T-helper 2 cell treated with Interferon-gamma antibody and Interleukin-4, amounts not matched to agents 100 ng/mL and 5 ng/mL, for 36 hours (primary cell): ENCODE measurements at regions not wholly inside any gene's neighbourhood (a gene's known extent, or its start where the extent isn't known, plus 50 kb on each side); places are given as distances from the start of the nearest gene placed in this dataset.

Source experiments
- intact Hi-C: fragments of 100-400 bp; cut with micrococcal nuclease; formaldehyde crosslinking; loops from one replicate; pipeline ENCODE4 v1.15.1; 2023

DNA sequence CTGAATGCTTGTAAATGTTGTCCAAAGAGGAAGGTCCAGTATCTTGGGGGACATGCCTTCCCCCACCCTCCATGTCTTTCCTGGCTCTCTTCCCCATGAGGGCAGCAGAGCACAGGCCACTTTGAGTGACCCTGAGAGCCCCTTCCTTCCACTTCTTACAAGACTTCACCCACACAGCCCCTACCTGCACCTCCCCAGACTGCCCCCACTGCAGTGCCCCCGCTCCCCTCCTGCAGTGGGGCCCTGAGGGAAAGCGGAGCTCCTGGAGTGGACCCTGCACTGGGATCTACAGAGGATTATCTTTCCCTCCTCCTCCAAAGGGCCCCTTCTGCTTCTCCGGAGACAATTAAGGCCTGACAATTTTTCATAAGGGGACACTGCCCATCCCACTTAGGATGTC, 326.8 kb downstream of the TCERG1L start:
- intact Hi-C loops: no loop called here

DNA sequence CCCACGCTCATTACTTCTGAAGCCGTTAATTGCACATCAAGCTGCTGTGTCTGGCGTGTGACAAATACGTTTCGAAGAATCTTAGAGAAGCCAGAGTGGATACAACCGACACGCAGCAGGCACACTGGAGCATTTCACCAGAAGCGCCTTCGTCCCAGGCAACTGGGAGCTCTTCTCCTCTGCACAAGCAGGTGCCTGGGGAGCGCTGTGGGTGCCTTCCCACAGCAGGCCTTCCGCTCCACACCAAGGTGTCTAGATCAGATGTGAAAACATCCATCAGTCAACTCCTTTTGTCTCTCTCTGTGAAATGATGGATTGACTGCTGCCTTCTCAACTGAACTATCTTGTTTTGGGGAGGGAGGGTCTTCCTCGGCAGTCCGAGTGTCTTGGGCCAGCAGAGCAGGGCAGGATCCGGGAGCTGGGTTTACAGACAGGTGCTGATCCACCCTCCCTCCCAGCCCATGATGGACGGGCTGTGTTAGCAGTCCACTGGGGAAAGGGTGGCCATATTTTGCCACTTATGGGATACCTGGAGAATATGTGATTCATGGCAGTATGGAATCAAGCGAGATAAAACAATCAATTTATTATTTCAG, 326.3 kb downstream of the TCERG1L start:
- intact Hi-C loops: no loop called here

DNA sequence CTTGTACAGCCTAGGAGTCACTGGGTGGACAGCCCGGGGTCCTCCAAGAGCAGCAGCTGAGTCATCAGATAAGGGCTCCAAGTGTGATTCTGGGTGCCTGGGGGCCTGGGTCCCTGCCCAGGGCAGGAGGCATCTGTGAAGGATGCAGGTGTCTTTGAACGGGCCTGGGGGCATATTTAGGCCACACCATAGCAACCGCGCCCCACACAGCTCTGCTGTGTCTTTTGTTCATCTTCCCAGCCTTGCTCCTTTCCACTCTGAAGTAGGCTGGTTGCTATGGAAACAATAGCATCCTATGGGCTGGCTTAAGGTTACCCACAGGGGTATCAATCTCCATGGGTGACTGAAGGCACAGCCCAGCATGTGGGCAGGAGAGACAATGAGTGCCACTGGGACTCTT, 324.7 kb downstream of the TCERG1L start:
- intact Hi-C loops: no loop called here

DNA sequence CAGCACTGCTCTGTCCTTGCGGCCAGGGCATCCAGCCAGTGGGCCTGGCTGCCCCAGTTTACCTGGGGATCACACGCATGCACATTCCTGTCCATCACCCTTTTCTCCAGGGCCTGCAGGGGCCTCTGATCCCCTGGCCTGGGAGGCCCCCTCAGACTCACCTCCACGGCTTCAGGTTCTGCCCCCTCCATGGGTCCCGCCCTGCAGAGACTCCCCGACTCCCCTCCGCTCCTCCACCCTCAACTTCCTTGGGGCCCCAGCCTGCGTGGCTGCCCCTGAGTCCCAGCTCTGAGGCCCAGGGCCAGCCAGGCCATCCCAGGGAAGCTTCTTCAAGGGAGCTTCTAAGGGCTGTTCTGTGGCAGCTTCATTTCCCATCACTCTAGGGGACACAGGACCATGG, 324.1 kb downstream of the TCERG1L start:
- intact Hi-C loops: no loop called here

DNA sequence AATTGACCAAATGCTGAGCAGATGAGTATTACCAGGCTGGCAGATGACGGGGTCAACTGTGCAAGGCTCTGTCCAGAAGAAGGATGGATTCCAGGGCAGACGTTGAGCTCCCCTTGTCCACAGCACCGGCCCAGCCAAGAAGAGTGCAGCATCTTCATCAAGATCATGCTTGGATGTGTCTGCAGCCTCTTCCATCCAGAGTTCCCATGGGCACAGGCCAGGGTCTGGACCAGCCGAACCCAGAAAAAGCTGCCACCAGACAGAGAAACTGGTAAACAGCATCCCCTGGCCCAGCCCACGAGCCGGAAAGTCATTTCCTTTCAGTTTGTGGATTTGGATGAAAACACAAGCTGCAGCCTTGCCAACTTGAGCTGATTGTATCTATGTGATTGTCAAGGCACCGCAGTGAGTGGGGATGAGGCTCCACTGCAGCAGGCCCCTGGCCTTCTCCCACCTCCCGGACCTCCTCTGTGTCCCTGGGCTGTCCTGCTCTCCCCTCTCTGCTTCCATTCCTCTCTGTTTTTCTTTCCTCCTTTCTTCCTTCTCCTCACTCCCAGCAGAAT, 321.8 kb downstream of the TCERG1L start:
- intact Hi-C loops: no loop called here

DNA sequence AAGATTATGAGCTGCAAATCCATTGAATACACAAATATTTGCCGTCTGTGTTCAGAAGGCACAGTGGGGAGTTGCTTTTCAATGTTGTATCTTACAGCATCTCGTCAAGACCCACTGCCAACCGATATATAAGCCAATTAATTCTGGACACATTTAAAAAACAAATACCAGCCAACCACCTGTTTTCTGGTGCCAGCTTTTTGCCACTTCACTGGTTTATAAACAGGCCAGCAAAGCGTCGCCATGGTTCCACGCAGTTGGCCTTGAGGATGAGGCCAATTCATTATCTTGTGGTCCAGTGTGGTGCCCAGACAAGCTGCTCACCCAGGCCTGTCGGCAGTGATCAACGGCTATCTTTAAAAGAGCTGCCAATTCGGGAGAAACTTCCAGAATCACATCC, 321.0 kb downstream of the TCERG1L start:
- intact Hi-C loops: no loop called here

DNA sequence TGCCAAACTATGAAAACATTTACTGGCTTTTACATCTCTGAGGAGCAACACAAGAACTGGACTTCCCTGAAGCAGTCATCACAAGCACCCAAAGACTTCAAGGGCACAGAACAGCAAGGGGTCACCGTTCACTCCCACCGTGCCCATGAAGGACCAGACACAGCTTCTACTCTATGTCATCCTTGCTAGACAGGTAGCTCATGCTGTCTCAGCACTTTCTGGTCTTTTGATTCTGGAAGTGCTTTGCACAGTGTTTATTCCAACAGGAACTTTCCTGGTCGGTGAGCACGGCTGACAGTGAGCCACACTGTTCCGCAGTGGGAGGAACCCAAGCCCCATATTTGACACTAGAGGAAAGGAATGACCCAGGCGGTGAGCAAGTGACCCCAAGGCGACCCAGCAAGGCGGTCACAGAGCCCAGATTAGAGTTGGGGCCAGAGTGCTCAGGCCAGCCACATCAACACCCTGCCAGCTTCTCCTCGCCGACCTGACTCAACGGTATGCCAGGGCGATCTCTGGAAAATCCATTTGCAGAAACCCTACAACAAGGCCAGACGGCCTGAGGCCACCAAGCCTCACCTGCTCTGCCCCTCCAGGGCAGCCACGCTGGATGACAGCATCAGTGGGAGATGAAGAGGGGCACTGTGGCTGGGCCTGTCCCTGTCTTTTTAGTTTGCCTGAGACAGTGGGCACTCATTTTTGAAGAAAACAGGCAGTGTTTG, 318.6 kb downstream of the TCERG1L start:
- intact Hi-C loops: no loop called here

DNA sequence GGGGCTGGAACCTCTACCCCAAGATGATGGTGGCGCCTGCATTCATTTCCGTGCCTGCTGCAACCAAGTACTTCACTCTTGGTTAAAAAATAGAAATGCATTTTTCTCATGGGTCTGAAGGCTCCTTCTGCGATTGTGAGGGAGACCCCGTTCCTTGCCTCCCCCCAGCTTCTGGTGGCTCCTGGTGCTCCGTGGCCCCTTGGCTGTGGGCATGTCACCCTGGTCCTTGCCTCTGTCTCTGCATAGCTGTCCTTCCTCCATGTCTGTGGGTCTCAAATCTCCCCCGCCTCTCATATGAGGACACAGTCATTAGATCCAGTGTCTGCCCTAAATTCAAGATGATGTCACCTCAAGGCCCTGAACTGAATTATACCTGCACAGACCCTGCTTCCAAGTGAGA, 317.9 kb downstream of the TCERG1L start:
- intact Hi-C loops: no loop called here

DNA sequence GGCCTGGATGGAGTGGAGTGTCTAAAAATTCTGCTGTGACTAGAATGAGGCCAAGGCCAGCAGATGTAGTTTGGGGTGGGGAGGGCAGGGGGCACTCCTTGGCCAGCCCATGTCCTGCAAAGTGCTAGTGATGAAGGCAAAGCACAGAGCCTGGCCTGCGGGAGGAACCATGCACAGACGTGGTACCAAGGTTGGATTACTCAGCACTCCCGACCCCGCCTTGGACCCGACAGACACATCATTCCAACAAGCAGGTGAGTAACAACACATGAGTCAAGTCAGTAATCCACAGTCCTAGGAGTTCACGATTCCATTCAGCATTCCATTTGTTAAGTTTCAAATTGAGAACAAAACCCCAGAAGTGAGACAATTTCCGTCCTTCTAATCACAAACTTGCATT, 317.3 kb downstream of the TCERG1L start:
- intact Hi-C loops: no loop called here

DNA sequence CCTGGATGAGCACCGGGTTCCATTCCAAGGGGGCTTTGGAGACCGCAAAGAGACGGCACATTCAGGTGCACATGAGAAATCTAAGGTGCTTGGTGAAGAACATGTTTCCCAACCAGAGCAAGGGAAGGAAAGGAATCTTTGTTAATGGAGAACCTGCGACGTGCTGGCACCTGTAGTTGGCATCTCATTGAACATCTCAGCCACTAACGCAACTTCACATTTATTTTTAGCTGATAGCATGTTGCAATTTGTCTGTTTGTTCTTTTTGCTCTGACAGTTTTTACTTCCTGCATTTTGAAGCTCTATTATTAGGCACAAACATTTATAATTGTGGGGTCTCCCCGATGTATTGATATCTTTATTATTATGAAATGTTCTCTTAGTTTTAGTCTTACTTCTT, 316.7 kb downstream of the TCERG1L start:
- intact Hi-C loops: no loop called here

DNA sequence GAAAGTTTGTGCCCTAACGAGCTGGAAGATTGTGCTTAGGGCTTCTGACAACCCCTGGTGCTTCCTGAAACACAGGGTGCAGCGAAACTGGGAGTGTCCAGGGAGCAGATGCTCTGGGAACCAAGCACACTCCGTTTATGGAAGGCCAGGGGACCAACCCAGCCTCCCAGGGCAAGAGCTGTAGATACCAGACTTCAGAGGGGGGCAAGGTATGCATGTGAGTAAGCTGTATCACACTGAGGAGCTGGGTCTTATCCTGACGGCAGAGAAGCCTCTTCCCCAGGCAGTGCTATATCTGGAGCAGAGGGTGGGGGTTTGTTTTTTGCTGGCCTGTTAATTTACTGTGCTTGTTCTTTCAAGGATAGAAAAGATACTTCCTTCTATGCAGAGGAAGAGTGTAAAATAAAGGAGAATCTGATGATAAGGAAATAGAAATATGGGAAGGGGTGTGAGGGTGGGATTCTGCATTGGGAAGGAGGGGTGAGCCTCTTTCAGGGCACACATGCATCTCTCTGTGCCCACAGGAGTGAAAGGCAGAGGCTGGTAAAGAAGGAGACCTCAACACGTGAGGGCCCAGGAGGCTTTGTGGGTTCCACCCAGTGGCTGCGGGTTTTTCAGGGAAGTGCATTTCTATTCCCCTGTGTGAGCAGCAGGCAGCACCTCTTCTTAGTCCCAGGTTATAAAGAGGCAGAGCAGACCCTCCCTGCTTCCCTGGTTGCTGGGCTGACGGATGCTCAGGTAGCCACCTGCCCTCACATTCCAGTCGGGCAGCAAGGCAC, 314.1 kb downstream of the TCERG1L start:
- intact Hi-C loops: no loop called here

DNA sequence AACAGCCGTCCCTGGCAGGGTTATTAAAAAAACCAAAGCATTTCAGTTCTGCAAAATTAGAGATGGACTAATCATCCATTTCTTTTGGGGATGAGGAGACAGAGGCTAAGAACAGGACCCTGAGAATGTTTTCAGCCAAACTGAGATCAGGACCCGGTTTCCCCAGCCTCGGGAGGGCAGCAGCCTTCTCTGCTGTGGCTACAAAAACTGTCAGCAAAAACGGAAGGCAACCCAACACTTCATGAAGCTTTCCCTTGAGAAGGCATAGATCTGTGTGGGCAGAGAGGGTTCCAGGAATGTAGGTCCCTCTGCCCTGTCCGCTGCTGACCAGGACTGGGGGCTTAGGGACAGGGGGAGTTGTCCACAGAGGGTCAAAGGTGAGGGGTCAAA, 313.5 kb downstream of the TCERG1L start:
- intact Hi-C loops: no loop called here

DNA sequence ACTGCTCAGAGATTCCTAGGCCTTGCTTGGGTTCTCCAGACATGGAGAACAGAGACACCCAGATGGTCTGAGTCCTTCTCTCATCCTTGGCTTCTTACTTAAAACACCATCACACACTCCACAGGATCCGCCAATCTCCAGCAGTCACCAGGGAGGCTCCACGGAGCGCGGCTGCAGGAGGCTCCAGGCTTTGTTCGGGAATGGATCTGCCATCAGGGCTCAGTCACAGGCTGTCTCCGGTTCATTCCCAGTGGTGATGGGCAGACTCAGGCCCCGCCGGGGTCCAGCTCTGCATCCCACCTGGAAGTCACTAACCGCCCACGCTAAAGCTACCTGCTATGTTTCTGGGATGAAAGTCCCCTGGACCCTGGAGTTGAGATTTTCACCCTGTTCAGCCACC, 312.9 kb downstream of the TCERG1L start:
- intact Hi-C loops: no loop called here

DNA sequence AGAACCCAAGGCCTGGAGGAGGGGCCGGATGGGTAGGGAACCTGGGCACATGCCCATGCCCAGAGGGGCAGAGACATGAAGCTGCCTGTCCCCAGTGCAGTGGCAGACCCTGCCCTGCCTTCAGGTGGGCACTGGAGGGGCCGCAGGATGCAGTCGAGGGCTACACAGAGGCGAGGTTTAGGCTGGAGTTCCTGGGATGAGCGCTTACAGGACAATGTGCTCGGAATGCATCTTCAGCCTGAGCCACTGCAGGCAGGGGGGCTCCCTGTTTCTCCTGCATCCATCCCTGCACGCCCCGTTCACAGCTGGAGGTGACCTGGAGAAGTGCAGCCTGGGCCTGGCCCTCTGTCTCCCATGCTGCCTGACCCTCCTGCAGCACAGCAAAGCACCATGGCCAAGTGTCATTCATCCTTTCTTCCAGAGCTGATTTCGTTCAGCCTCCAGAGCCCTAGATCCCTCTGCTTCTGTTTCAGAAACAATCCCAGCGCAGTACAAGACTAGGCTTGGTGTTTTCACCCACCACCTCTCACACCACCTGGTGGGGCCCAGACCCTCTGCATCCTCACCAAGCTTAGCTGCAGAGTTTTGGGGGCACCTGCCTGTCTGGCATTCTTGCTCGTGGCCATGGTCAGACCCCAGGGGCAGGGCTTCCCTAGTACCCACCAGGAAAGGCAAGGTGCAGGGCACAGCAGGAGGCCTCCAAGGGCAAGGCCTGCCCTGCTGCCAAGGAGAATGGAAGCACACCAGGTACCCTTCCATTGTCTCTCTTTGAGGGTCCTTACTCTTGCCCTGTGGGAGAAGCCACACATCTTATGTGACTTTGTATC, 311.9 kb downstream of the TCERG1L start:
- intact Hi-C loops: no loop called here

DNA sequence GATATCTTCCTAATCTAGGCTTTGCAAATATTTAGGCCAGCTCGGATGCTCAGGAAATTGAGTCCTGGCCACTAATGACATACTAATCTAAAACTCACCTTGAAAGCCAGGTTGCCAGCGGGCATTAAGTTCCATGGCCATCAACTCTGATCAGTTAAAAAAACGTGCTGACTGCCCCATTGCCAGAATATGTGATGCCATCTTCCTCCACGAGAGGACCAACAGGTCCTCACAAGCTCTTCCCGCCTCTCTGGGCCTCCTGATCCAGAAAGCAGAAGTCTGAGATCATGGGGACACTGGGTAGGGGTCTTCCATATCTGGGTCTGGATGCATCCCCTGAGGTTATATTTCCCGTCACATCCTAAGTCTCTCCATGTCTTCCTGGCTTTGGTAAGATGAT, 311.3 kb downstream of the TCERG1L start:
- intact Hi-C loops: no loop called here

DNA sequence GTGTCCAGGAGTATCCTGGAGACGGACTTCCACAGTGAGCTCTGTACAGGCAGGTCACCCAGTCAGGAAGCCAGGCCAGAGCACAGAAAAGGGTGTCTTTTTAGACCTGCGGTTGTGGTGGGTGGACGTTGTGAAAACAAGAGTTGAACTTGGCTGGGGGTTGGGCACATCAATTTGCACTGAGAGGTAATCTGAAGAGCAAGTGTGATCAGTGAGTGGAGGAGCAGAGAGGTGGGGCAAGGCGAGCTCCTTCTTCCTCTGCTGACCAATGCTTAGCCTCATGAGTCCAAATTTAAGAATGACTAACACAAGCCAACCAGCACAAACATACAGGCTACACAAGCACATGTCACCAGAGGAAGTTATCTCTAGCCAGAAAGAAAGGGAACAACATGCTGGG, 310.8 kb downstream of the TCERG1L start:
- intact Hi-C loops: no loop called here

DNA sequence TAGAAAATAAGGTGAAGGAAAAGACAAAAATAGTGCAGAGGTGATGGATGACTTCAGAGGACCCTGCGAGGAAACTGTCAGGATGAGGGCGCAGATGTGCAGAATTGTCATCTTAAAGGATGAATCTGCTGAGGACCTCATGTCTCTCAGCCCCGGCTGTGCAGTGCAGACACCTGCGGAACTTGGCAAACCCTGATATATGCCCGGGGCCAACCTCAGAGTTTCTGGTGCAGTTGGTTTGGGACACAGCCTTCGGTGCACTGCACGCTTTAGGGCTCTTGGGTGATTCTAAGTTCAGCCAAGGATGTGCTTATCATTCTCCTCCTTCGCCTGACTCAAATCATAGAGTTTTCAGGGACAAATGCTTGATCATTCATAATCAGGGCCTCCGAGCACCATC, 310.1 kb downstream of the TCERG1L start:
- intact Hi-C loops: no loop called here

DNA sequence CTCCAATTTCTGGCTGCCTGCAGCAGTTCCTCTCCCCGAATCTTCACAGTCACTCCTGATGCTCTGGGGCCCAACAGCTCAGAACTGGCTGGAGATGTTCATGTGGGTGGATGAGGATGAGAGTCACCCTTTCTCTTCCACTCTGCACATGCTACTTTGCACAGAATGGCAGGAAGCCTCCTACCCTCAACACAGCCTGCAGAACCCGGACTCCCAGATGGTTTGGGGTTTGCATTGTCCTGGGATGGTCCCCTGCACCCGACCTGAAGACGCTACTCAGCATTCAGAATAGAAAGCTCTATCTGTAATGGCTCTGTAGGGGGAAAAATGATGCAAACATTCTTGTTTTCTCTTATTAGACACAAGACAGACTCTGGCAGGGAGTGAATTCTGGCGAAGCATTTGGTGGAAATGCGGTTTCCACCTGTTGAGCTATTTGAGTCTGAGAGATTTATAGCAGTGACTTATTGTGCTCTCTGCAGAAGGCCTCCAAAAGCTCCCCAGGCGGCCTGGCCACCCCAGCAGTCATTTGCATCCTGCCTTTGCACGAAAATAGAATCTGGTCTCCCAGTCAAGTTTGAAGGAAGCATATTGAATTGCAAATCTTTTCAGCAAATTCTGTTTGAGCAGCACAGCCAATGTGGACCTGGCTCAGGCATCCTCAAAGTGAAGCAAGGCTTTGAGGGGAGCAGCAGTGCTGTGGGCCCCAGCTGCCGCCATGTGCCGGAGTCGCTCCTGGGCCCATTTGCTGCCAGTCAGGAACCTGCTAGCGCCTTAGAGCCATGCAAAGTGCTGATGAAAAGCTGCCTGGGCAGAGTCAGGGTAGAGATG, 309.3 kb downstream of the TCERG1L start:
- intact Hi-C loops: no loop called here

DNA sequence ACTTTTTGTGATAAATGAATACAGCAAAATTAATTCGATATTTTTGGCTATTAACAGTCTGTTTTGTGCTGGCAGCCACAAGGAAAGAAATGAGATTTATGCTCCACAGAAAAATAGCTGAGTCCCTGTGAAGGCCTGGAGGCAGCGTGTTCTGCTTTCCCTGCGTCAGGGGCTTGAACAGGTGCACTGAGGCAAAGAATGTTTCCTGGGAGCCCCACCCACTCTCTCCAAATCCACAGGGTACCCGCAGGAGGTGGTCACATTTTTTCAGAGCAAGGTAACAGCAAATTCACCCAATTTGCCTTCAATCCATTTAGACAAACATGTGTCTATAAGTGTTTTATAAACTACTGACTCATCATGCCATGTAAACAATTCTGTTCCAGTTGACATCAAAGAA, 308.1 kb downstream of the TCERG1L start:
- intact Hi-C loops: no loop called here

DNA sequence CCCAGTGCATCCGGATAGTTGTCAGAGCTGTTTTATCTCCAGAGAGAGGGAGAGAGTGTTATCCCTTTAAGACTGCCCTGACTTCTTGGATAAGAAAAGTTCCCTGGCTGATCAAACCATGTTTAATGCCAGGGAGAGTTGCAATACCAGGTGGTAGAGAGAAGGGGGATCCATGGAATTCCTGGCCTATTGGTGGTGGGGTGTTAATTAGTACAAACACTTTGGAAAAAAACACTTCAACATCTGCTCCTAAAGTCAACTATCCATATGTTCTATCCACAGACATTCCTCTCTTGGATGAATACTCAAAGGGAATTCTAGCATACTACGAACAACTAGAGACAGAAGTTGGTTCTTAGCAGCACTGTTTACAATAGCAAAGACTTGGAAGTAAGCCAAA, 307.2 kb downstream of the TCERG1L start:
- intact Hi-C loops: no loop called here
